ENCODE measurements at regions not wholly inside any gene's neighbourhood (a gene's known extent, or its start where the extent isn't known, plus 50 kb on each side); places are given as distances from the start of the nearest gene placed in this dataset.
A peak's percentile ranks its signal among the peaks of the same experiment; 100 is the strongest.

GRCh38 chr10:59558066-59558465, 151.6 kb downstream of the SLC16A9 start:
- DNase-seq (no peak), ATAC-seq (no peak)
- intact Hi-C loops (cut with DNase I) = no loop called here

- DNase-seq (no peak), ATAC-seq (no peak)
- intact Hi-C loops (cut with DNase I) = no loop called here
Measured at GRCh38 chr10:59557642-59558041, 152.0 kb downstream of the SLC16A9 start.

- DNase-seq (no peak), ATAC-seq (no peak)
- intact Hi-C loops (cut with DNase I) = no loop called here
Measured at GRCh38 chr10:59557052-59557451, 152.6 kb downstream of the SLC16A9 start.

GRCh38 chr10:59553162-59553900, 156.3 kb downstream of the SLC16A9 start:
- intact Hi-C loops (cut with DNase I) = no loop called here
- DNase-seq (no peak), ATAC-seq (no peak)

GRCh38 chr10:59550061-59550460, 159.6 kb downstream of the SLC16A9 start:
- intact Hi-C loops (cut with DNase I) = no loop called here
- no peak for ATAC-seq

GRCh38 chr10:59538623-59539022, 171.0 kb downstream of the SLC16A9 start:
- no peak for DNase-seq
- ATAC-seq = no peak
- intact Hi-C loops (cut with DNase I) = no loop called here

More at GRCh38 chr10:59550061-59550460, 159.6 kb downstream of the SLC16A9 start:
- DNase-seq = no peak

- ATAC-seq (no peak), DNase-seq (no peak)
- intact Hi-C loops (cut with DNase I) = no loop called here
Measured at GRCh38 chr10:59537501-59537900, 172.1 kb downstream of the SLC16A9 start.

GRCh38 chr10:59536167-59537014, 173.3 kb downstream of the SLC16A9 start:
- DNase-seq (peak; percentile 25), ATAC-seq (peak; percentile 90 to 99)

GRCh38 chr10:59524348-59524747, 162.0 kb upstream of the FAM13C start:
- ATAC-seq (peak in 1 of 2 donors; percentile 65), DNase-seq (no peak)
- intact Hi-C loops (cut with DNase I) = no loop called here

More at GRCh38 chr10:59536167-59537014, 173.3 kb downstream of the SLC16A9 start:
- intact Hi-C loops (cut with DNase I) = no loop called here

GRCh38 chr10:59523851-59524250, 161.5 kb upstream of the FAM13C start:
- ATAC-seq = no peak
- DNase-seq = no peak
- intact Hi-C loops (cut with DNase I) = no loop called here

GRCh38 chr10:59517996-59518395, 155.6 kb upstream of the FAM13C start:
- no peak for ATAC-seq
- DNase-seq = no peak
- intact Hi-C loops (cut with DNase I) = no loop called here

- DNase-seq (no peak), ATAC-seq (no peak)
- intact Hi-C loops (cut with DNase I) = no loop called here
Measured at GRCh38 chr10:59517341-59517899, 155.1 kb upstream of the FAM13C start.

GRCh38 chr10:59513558-59513957, 151.2 kb upstream of the FAM13C start:
- ATAC-seq (no peak), DNase-seq (no peak)
- intact Hi-C loops (cut with DNase I) = no loop called here

- ATAC-seq (no peak), DNase-seq (no peak)
- intact Hi-C loops (cut with DNase I) = no loop called here
Measured at GRCh38 chr10:59512951-59513350, 150.6 kb upstream of the FAM13C start.

- intact Hi-C loops (cut with DNase I) = no loop called here
- ATAC-seq (no peak), DNase-seq (no peak)
Measured at GRCh38 chr10:59508956-59509355, 146.6 kb upstream of the FAM13C start.

- ATAC-seq (no peak), DNase-seq (no peak)
- intact Hi-C loops (cut with DNase I) = no loop called here
Measured at GRCh38 chr10:59508296-59508695, 145.9 kb upstream of the FAM13C start.

GRCh38 chr10:59505926-59506325, 143.6 kb upstream of the FAM13C start:
- DNase-seq (no peak), ATAC-seq (no peak)
- intact Hi-C loops (cut with DNase I) = no loop called here

GRCh38 chr10:59499460-59499859, 137.1 kb upstream of the FAM13C start:
- intact Hi-C loops (cut with DNase I) = no loop called here
- no peak for ATAC-seq
- DNase-seq = no peak

GRCh38 chr10:59493017-59493416, 130.7 kb upstream of the FAM13C start:
- DNase-seq (no peak), ATAC-seq (no peak)
- intact Hi-C loops (cut with DNase I) = no loop called here

- intact Hi-C loops (cut with DNase I) = no loop called here
- DNase-seq (no peak), ATAC-seq (no peak)
Measured at GRCh38 chr10:59479426-59479825, 117.1 kb upstream of the FAM13C start.

Data from left cardiac atrium (tissue), 4 donors.